ENCODE measurements at regions not wholly inside any gene's neighbourhood (a gene's known extent, or its start where the extent isn't known, plus 50 kb on each side); places are given as distances from the start of the nearest gene placed in this dataset.
"Not testable (repeated sequence)": the region's sequence is repeated elsewhere in the genome, so short reads cannot be mapped to it uniquely, and the experiment has no call there.

GRCh38 chr12:124126950-124127655 lies 154.1 kb downstream of the ZNF664 start:
- no peak for DNase-seq (ENCODE audit: insufficient read length, low spot score)
- FAIRE-seq = no peak

DNA sequence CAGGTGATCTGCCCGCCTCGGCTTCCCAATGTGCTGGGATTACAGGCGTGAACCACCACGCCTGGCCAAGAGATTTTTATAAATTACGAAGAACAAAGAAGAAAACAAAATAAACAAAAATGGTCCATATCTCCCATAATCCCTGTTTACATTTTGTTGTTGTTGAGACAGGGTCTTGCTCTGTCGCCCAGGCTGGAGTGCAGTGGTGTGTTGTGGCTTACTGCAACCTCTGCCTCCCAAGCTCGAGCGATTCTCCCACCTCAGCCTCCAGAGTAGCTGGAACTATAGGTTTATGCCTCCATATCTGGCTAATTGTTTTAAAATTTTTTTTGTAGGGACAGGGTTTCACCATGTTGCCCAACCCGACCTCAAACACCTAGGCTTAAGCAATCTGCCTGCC lies 156.1 kb downstream of the ZNF664 start:
- FAIRE-seq = no peak
- no peak for DNase-seq (ENCODE audit: insufficient read length, low spot score)

DNA sequence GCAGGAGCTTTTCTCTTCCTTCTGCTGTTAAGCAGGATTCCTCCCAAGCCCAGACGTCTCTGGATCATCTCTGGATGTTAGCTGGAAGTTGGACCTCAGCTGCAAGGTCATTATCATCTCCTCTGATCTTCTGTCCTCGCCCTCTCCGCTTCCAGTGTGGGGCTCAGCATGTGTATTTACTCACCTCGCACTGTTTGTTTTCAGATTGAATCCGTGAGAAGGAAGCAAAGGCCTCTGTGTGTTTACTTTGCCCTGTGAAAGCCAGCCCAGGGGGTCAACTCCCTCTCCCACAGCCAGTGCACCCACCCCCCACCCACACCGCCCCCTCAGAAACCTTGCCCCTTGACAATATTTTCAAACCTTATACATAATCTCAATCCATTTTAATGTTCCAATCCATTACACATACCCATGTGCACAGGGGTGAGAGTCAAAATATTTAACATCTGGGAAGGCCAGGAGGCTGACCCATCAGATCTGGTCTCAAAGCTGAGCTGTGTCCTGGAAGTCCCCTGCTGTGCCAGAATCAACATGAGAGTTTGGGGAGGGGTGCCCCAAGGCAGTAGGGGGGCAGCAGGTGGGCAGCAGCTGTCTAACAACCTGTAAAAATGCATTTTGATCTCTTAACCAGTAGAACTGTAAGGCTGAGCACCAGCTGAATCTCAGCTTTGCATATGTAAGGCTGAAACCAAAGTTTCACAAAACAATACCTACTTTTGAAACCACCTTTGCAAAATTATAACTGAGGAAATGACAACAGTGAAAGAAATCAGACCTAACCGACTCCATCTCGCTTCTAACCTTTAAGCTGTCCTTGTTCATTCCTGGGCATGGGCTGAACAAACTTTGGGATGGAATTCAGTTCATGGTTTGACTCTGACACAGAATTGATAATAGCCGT lies 157.9 kb downstream of the ZNF664 start:
- no peak for DNase-seq (ENCODE audit: insufficient read length, low spot score)
- no peak for FAIRE-seq

GRCh38 chr12:124131659-124132058 lies 158.6 kb downstream of the ZNF664 start:
- DNase-seq (ENCODE audit: insufficient read length, low spot score) = no peak
- FAIRE-seq = no peak

DNA sequence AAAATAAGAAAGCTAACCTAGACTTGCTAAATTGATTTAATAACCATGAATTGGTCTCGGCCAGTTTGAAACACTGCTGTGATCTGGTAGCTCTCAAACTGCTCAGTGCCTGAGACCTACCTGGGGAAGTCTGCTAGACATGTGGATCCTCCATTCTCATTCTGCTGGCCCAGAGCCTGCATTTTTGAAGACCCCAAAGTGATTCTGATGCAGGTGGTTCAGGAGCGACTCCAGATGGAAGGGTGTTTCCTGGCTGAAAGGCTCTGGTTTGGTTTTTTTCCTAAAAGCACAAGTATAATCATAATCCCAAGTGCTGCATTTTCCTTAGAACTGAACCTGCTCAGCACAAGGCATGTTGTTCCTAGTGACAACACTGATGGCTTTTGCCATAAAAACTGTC lies 159.5 kb downstream of the ZNF664 start:
- DNase-seq (ENCODE audit: insufficient read length, low spot score) = no peak
- no peak for FAIRE-seq

GRCh38 chr12:124136796-124137195 lies 158.1 kb upstream of the RFLNA start:
- DNase-seq (ENCODE audit: insufficient read length, low spot score) (no peak), FAIRE-seq (no peak)

- FAIRE-seq (no peak), DNase-seq (ENCODE audit: insufficient read length, low spot score) (no peak)
These were observed 153.9 kb upstream of the RFLNA start for GRCh38 chr12:124140944-124141486.

DNA sequence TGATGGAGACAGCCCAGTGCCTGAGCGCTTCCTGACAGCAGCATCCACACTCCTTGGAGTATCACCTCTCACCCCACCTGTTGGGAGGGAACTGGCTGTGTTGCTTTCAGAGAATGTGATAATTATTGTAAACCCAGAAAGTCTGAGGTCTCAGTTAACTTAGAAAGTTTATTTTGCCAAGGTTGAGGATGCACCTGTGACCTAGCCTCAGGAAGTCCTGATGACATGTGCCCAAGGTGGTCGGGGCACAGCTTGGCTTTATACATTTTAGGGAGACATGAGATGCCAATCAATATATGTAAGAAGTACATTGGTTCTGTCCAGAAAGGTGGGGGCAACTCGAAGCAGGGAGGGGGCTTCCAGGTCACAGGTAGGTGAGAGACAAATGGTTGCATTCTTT lies 153.3 kb upstream of the RFLNA start:
- not testable (repeated sequence) for FAIRE-seq; DNase-seq (ENCODE audit: insufficient read length, low spot score)

- DNase-seq (ENCODE audit: insufficient read length, low spot score) (no peak), FAIRE-seq (no peak)
These were observed 152.4 kb upstream of the RFLNA start for GRCh38 chr12:124142395-124143035.

DNA sequence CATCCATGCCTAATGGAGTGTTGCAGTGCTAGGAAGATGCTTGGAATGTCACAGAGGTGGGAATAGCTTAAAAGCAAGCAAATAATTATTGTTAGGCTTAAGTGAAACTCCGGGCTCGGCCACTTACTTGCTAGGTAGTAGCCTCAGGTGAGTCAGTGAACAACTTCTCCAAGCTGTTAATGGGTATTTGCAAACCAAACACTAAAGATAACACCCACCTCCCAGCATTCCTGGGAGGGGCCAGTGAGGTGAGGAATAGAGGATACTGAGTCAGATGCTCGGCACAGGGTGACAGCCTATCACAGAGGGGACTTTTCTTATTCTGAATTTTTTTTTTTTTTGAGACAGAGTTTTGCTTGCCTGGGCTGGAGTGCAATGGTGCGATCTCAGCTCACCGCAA lies 151.2 kb upstream of the RFLNA start:
- no peak for DNase-seq (ENCODE audit: insufficient read length, low spot score)
- FAIRE-seq = no peak

DNA sequence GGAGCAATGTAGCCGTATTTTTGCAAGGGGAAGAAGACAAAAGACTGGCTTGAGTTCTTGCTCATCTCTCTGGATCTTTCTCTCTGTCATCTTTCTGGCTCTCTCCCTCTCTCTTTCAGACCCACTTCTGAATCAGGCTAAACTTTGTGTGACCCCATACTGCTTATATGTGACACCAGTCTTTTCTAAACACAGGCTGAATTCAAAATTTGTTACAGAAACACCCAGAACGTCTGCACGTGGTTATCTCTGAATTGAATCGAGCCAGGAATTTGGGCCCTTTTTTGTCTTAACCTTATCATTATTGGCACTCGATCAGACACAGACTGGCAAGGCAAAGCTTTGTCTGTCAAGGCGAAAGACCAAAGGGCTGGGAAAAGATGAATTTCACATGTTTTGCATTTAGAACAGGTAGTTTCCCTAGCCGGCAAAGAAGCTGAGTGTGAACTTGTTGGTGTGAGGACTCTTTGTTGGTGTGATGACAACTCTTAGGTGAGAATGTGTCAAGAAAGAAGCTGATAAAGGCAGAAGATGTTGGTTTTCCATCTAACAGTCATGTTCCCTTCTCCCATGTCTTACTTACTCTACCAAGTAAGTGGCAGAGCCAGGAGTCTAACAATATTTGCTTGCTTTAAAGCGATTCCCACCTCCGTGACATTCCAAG lies 150.2 kb upstream of the RFLNA start:
- DNase-seq (ENCODE audit: insufficient read length, low spot score) = no peak
- FAIRE-seq = no peak

- FAIRE-seq = no peak
- DNase-seq (ENCODE audit: insufficient read length, low spot score) = no peak
These were observed 147.9 kb upstream of the RFLNA start for GRCh38 chr12:124147027-124147426.

DNA sequence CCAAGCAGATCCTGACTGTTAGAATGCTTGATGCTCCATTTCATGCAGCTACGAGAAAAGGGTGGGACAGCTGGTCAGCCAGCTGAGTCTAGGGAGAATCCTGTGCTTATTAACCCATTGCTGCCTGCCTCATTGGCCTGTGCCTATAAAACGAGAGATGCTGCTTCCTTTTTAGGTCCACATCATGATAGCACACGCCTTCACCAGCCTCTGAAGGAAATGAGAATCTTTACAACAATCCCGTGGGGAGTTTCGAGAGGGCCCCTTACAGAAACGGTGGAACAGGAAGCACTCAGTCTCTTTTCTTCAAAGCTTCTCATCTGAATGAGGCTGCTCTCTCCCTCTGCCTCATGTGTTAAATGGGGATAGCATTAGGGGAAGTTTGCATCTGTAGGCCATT lies 147.3 kb upstream of the RFLNA start:
- DNase-seq (ENCODE audit: insufficient read length, low spot score) = no peak
- FAIRE-seq = no peak

DNA sequence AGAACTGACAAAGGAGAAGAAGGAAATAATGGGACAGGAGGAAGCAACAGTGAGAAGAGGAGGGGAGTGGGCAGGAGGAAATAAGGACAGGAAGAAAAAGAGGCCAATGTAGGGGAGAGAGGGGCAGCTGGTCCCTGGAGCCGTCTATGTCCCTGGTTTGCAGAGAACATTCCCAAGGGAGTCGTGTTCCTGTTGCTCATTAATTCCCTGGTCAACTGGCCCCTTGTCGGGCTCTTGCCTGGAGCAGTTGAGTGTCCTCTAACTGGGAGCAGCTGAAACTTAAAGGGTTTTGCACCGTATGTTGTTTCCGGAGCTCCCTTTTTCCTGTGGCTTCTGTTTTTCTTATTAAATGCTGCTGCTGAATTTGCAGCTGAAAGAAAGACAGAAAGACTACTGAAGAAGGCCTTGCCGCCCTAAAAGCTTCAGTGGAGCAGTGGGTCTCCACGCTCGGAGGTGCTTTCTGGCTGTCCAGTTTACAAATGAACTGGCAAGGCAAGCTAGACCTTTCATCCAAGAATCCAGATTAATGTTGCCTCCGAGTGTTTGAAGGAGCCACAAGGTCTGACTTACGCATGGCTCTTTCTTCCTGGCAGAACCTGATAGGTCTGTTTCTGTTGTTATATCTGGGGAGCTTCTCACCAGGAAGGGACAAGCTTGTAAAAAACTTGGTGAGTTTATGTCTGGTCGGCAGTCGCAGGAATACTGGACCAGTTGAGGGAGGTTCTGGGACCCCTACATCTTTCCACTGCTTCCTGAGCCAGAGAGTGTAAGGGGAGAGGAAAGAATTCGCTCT lies 146.2 kb upstream of the RFLNA start:
- DNase-seq (ENCODE audit: insufficient read length, low spot score) (no peak), FAIRE-seq (no peak)

- no peak for FAIRE-seq
These were observed 145.6 kb upstream of the RFLNA start for GRCh38 chr12:124149287-124149686.

DNA sequence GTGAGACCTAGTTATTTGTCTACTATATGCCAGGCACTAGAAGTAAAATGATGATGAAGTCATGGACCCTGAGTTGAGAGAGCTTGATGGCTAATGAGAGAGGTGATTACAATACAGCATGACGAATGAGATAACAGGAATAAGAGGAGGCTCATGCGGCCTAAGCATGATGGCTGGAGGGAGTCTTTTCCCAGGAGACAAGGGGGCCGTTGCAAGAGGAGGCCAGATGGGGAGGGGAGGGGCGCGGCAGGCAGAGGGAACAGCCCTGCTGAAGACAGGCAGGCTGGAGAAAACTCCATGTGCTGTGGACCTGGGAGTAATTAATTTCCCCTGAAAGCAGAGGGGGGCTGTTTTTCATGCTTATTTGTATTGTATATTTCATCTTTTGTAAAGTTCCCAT lies 144.7 kb upstream of the RFLNA start:
- FAIRE-seq = no peak
- DNase-seq (ENCODE audit: insufficient read length, low spot score) = no peak

More at GRCh38 chr12:124149287-124149686, 145.6 kb upstream of the RFLNA start:
- DNase-seq (ENCODE audit: insufficient read length, low spot score) = no peak

GRCh38 chr12:124151583-124151982 lies 143.3 kb upstream of the RFLNA start:
- FAIRE-seq = no peak
- DNase-seq (ENCODE audit: insufficient read length, low spot score) = no peak

- FAIRE-seq = no peak
- DNase-seq (ENCODE audit: insufficient read length, low spot score) = no peak
These were observed 142.2 kb upstream of the RFLNA start for GRCh38 chr12:124152731-124153130.

DNA sequence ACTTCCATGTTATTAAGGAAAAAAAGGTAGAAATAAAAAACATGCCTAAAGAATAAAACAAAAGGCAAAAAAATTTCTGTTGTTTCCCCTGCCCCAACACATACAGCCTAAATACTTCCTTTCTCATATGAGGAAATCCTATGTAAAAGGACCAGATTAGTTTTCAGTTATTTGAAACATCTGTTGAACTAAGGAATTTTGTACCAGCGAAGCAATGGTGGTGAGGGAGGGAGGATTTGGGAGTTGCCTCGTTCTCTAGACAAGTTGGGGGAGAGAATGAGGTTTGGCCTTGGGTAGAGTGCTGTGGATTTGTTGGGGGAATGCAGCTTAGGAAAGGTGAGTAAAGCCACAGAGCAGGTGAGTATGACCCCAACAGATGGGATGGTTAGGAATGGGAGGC lies 141.5 kb upstream of the RFLNA start:
- DNase-seq (ENCODE audit: insufficient read length, low spot score) (no peak), FAIRE-seq (no peak)

- FAIRE-seq = no peak
These were observed 137.5 kb upstream of the RFLNA start for GRCh38 chr12:124157406-124157805.

More at GRCh38 chr12:124157406-124157805, 137.5 kb upstream of the RFLNA start:
- no peak for DNase-seq (ENCODE audit: insufficient read length, low spot score)
